Esophagus muscularis mucosa (tissue), 4 donors: ENCODE measurements at regions not wholly inside any gene's neighbourhood (a gene's known extent, or its start where the extent isn't known, plus 50 kb on each side); places are given as distances from the start of the nearest gene placed in this dataset.

Experiments
- DNase-seq: peaks from one replicate; pipeline ENCODE4 v3.0.0-alpha.2; 2017; ENCODE audit errors: extremely low spot score
- H3K27ac ChIP-seq, 4 donors: fragments of 200-600 bp; sonication (generic); replicated peaks in 1 of 4; 1 replicate in 3 of 4; 2 replicates in 1 of 4; pipeline ENCODE4 v1.5.1; 2016 to 2019; ENCODE audit warnings: mild to moderate bottlenecking in 1 of 4
- H3K27me3 ChIP-seq, 4 donors: fragments of 200-600 bp; sonication (generic); one replicate each; pipeline versions ENCODE4 v1.5.1 to v1.6.0; 2016 to 2019
- H3K36me3 ChIP-seq, 4 donors: fragments of 200-600 bp; sonication (generic); one replicate each; pipeline ENCODE4 v1.5.1; 2016 to 2019
- H3K4me1 ChIP-seq, 4 donors: fragments of 200-600 bp; sonication (generic); one replicate each; pipeline ENCODE4 v1.5.1; 2016 to 2019
- H3K4me3 ChIP-seq, 4 donors: fragments of 200-600 bp; sonication (generic); 1 replicate in 2 of 4; 2 replicates in 2 of 4; pipeline ENCODE4 v1.5.1; 2016 to 2019; ENCODE audit warnings: mild to moderate bottlenecking in 4 of 4, moderate library complexity in 1 of 4
- H3K9me3 ChIP-seq, 4 donors: fragments of 200-600 bp; sonication (generic); 1 replicate in 3 of 4; 2 replicates in 1 of 4; pipeline ENCODE4 v1.5.1; 2016 to 2019
- EP300 ChIP-seq: sonication (generic); formaldehyde crosslinking; IDR thresholded peaks from one replicate; pipeline ENCODE4 v1.6.1; 2017; ENCODE audit warnings: antibody characterized with exemption
- POLR2A ChIP-seq: fragments of 450-650 bp; IDR thresholded peaks from one replicate; pipeline ENCODE4 v1.6.1; 2017; ENCODE audit warnings: antibody characterized with exemption, moderate library complexity, mild to moderate bottlenecking, low read depth
- POLR2AphosphoS5 ChIP-seq, 2 donors: sonication (generic); formaldehyde crosslinking; IDR thresholded peaks; one replicate each; pipeline ENCODE4 v1.6.1; 2017; ENCODE audit warnings: antibody characterized with exemption in 2 of 2
- WGBS: methylation state at CpG from one replicate; pipeline ENCODE4 v1.1.5; 2018; 5-methylcytosine and 5-hydroxymethylcytosine counted together
- intact Hi-C: fragments of 100-400 bp; cut with DNase I; formaldehyde crosslinking; loops from one replicate; pipeline ENCODE4 v1.15.1; 2023
- TF ChIP-seq, protein P1 (sequence below), 3 experiments: fragments of 200-600 bp in 2 of 3; fragments of 450-650 bp in 1 of 3; sonication (generic) in 2 of 3; IDR thresholded peaks; one replicate each; pipeline ENCODE4 v1.5.1; 2017 to 2019; ENCODE audit warnings: antibody characterized with exemption in 3 of 3, mild to moderate bottlenecking in 2 of 3, moderate library complexity in 1 of 3

GRCh38 chr10:110403593-110403992 lies 94.1 kb upstream of the DUSP5 start:
- H3K36me3 ChIP-seq, result no peaks in the 10 kb centered on the region
- intact Hi-C loops, result no loop called here
- no peak for TF ChIP-seq POLR2AphosphoS5 (IDR thresholded peaks at IDR 0.05)
- no peak for TF ChIP-seq POLR2A
- no peak for TF ChIP-seq EP300
- TF ChIP-seq, protein P1, sequence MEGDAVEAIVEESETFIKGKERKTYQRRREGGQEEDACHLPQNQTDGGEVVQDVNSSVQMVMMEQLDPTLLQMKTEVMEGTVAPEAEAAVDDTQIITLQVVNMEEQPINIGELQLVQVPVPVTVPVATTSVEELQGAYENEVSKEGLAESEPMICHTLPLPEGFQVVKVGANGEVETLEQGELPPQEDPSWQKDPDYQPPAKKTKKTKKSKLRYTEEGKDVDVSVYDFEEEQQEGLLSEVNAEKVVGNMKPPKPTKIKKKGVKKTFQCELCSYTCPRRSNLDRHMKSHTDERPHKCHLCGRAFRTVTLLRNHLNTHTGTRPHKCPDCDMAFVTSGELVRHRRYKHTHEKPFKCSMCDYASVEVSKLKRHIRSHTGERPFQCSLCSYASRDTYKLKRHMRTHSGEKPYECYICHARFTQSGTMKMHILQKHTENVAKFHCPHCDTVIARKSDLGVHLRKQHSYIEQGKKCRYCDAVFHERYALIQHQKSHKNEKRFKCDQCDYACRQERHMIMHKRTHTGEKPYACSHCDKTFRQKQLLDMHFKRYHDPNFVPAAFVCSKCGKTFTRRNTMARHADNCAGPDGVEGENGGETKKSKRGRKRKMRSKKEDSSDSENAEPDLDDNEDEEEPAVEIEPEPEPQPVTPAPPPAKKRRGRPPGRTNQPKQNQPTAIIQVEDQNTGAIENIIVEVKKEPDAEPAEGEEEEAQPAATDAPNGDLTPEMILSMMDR (IDR thresholded peaks at IDR 0.05), result no peak

DNA sequence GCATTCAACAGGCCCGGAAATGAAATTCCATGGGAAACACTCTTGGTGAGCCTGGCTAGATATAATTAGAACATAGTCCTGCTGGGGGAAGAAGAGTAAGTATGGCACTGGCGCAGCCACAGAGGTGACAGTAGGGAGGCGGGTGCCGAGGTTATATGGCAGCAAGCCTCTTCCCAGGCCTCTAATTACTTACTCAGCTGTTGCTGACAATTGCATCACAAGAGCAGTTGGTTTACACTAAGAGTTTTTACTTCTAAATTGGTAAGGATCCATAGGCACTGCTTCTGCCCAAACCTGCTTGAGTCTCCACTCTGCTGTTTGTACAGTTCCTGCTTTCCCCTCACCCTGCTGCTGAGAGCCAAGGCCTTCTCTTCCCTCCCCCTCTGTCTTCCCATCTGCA lies 93.3 kb upstream of the DUSP5 start:
- no peak overlapping the region for H3K4me3 ChIP-seq
- no peak overlapping the region for H3K27ac ChIP-seq
- no peaks in the 10 kb centered on the region for H3K9me3 ChIP-seq
- DNase-seq, result no peak
- no peaks in the 10 kb centered on the region for H3K36me3 ChIP-seq
- TF ChIP-seq EP300 (no peak), POLR2A (no peak), POLR2AphosphoS5 (IDR thresholded peaks at IDR 0.05) (no peak)
- TF ChIP-seq, protein P1 (IDR thresholded peaks at IDR 0.05), result no peak
- intact Hi-C loops, result no loop called here
- peaks cover 0 to 20% (median 15%) of the 10 kb centered on the region in 4 donors for H3K4me1 ChIP-seq
- H3K27me3 ChIP-seq, result no peaks in the 10 kb centered on the region
- 93% methylated on average over 4 of the region's 4 CpGs for WGBS

More at GRCh38 chr10:110403593-110403992, 94.1 kb upstream of the DUSP5 start:
- H3K4me3 ChIP-seq, result no peak overlapping the region
- H3K27me3 ChIP-seq, result no peaks in the 10 kb centered on the region
- DNase-seq, result no peak
- WGBS, result 95% methylated on average over 9 of the region's 9 CpGs
- H3K9me3 ChIP-seq, result no peaks in the 10 kb centered on the region
- no peak overlapping the region for H3K27ac ChIP-seq
- peaks cover 0 to 21% (median 14%) of the 10 kb centered on the region in 4 donors for H3K4me1 ChIP-seq

DNA sequence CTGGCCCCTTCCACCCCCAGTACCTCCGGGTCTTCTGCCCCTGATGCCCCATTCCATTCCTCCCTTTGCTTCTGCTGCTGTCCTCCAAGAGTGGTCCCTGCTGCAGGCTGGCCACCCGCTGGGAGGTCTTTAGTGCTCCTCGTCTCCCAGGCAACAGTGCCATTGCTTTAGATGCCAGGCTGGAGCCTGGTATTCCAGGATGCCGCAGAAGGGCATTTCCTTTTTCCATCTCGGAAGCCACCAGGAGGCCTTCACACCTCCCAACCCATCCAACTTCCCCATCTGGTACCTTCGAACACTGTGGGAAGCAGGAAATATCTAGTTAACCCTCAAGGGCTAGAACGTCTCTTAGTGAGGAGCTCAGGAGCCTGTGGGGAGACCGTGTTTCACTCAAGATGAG lies 92.9 kb upstream of the DUSP5 start:
- H3K27me3 ChIP-seq, result no peaks in the 10 kb centered on the region
- H3K4me3 ChIP-seq, result no peak overlapping the region
- no peaks in the 10 kb centered on the region for H3K36me3 ChIP-seq
- no peak for TF ChIP-seq EP300
- no peak overlapping the region for H3K27ac ChIP-seq
- DNase-seq, result no peak
- intact Hi-C loops, result no loop called here
- H3K4me1 ChIP-seq, result peaks cover under 1 to 20% (median 16%) of the 10 kb centered on the region in 4 donors
- 91% methylated on average over 8 of the region's 8 CpGs for WGBS
- no peaks in the 10 kb centered on the region for H3K9me3 ChIP-seq

DNA sequence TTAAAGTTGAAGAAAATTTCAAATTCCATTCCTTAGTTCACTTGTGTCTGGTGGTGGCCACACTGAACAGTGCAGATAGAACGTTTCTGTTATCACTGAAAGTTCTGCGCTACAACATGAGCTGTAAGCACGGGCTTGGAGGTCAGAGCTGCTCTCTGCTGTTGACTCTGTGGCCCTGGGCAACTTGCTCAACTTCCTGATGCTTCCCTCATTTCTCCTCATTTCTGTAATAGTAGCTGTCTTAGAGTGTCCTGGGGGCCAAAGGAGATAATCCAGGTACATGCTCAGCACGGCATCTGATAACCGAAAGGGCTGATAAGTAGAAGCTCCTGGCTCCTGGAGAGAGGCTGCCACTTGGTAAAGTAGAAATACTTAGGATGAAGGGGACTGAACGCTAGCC lies 92.3 kb upstream of the DUSP5 start:
- no peaks in the 10 kb centered on the region for H3K27me3 ChIP-seq
- H3K27ac ChIP-seq, result no peak overlapping the region
- TF ChIP-seq POLR2AphosphoS5 (IDR thresholded peaks at IDR 0.05) (no peak), EP300 (no peak), POLR2A (no peak)
- TF ChIP-seq, protein P1 (IDR thresholded peaks at IDR 0.05), result no peak
- intact Hi-C loops, result no loop called here
- H3K9me3 ChIP-seq, result no peaks in the 10 kb centered on the region
- WGBS, result 95% methylated on average over 6 of the region's 6 CpGs
- DNase-seq, result no peak
- no peak overlapping the region for H3K4me3 ChIP-seq
- H3K4me1 ChIP-seq, result peaks cover 6 to 26% (median 21%) of the 10 kb centered on the region in 4 donors
- H3K36me3 ChIP-seq, result no peaks in the 10 kb centered on the region

GRCh38 chr10:110407301-110408170 lies 90.2 kb upstream of the DUSP5 start:
- 64% methylated on average over 8 of the region's 8 CpGs for WGBS
- DNase-seq, result no peak
- intact Hi-C loops, result no loop called here
- TF ChIP-seq POLR2A (no peak), POLR2AphosphoS5 (IDR thresholded peaks at IDR 0.05) (no peak), EP300 (no peak)
- TF ChIP-seq, protein P1 (IDR thresholded peaks at IDR 0.05), result no peak
- no peak overlapping the region for H3K4me3 ChIP-seq
- H3K4me1 ChIP-seq, result peaks cover 17 to 39% (median 34%) of the 10 kb centered on the region in 4 donors
- no peaks in the 10 kb centered on the region for H3K9me3 ChIP-seq
- H3K27ac ChIP-seq, result no peak overlapping the region
- no peaks in the 10 kb centered on the region for H3K27me3 ChIP-seq
- no peaks in the 10 kb centered on the region for H3K36me3 ChIP-seq
